ENCODE measurements at regions not wholly inside any gene's neighbourhood (a gene's known extent, or its start where the extent isn't known, plus 50 kb on each side); places are given as distances from the start of the nearest gene placed in this dataset.
"Not testable (repeated sequence)": the region's sequence is repeated elsewhere in the genome, so short reads cannot be mapped to it uniquely, and the experiment has no call there.

- no peak overlapping the region for H3K4me3 Mint-ChIP-seq
- H3K9me3 Mint-ChIP-seq = peaks cover 4% of the 10 kb centered on the region
- H3K27me3 Mint-ChIP-seq = no peaks in the 10 kb centered on the region
- H3K4me1 Mint-ChIP-seq = no peaks in the 10 kb centered on the region
- H3K36me3 Mint-ChIP-seq = no peaks in the 10 kb centered on the region
- no peak overlapping the region for H3K27ac Mint-ChIP-seq
Measured at GRCh38 chr1:187725216-187725615, 896.5 kb downstream of the PLA2G4A start.

GRCh38 chr1:187733232-187733631, 904.5 kb downstream of the PLA2G4A start:
- Mint-ChIP-seq H3K4me3 (no peak overlapping the region), H3K27ac (no peak overlapping the region), H3K4me1 (no peaks in the 10 kb centered on the region), H3K36me3 (no peaks in the 10 kb centered on the region), H3K9me3 (peaks cover 1% of the 10 kb centered on the region), H3K27me3 (no peaks in the 10 kb centered on the region)

- no peak overlapping the region for H3K27ac Mint-ChIP-seq
- no peaks in the 10 kb centered on the region for H3K36me3 Mint-ChIP-seq
- H3K9me3 Mint-ChIP-seq = no peaks in the 10 kb centered on the region
- H3K4me1 Mint-ChIP-seq = no peaks in the 10 kb centered on the region
- no peaks in the 10 kb centered on the region for H3K27me3 Mint-ChIP-seq
- no peak overlapping the region for H3K4me3 Mint-ChIP-seq
Measured at GRCh38 chr1:187734427-187734826, 905.7 kb downstream of the PLA2G4A start.

GRCh38 chr1:187744665-187745064, 915.9 kb downstream of the PLA2G4A start:
- H3K4me3 Mint-ChIP-seq = no peak overlapping the region
- no peaks in the 10 kb centered on the region for H3K27me3 Mint-ChIP-seq
- no peak overlapping the region for H3K27ac Mint-ChIP-seq
- H3K9me3 Mint-ChIP-seq = peaks cover 5% of the 10 kb centered on the region
- no peaks in the 10 kb centered on the region for H3K36me3 Mint-ChIP-seq
- no peaks in the 10 kb centered on the region for H3K4me1 Mint-ChIP-seq

- H3K27me3 Mint-ChIP-seq = no peaks in the 10 kb centered on the region
- no peaks in the 10 kb centered on the region for H3K9me3 Mint-ChIP-seq
- H3K36me3 Mint-ChIP-seq = no peaks in the 10 kb centered on the region
- H3K27ac Mint-ChIP-seq = no peak overlapping the region
- H3K4me3 Mint-ChIP-seq = no peak overlapping the region
- no peaks in the 10 kb centered on the region for H3K4me1 Mint-ChIP-seq
Measured at GRCh38 chr1:187755536-187755935, 926.8 kb downstream of the PLA2G4A start.

GRCh38 chr1:187756684-187757083, 927.9 kb downstream of the PLA2G4A start:
- H3K27ac Mint-ChIP-seq, H3K4me1 Mint-ChIP-seq, H3K27me3 Mint-ChIP-seq, H3K36me3 Mint-ChIP-seq, H3K9me3 Mint-ChIP-seq, H3K4me3 Mint-ChIP-seq: not testable (repeated sequence)

GRCh38 chr1:187759825-187760333, 931.1 kb downstream of the PLA2G4A start:
- no peaks in the 10 kb centered on the region for H3K36me3 Mint-ChIP-seq
- no peak overlapping the region for H3K27ac Mint-ChIP-seq
- no peaks in the 10 kb centered on the region for H3K4me1 Mint-ChIP-seq
- H3K4me3 Mint-ChIP-seq = no peak overlapping the region
- no peaks in the 10 kb centered on the region for H3K27me3 Mint-ChIP-seq
- H3K9me3 Mint-ChIP-seq = no peaks in the 10 kb centered on the region

- Mint-ChIP-seq H3K36me3 (peaks cover 2% of the 10 kb centered on the region), H3K9me3 (no peaks in the 10 kb centered on the region), H3K27ac (no peak overlapping the region), H3K4me1 (no peaks in the 10 kb centered on the region), H3K27me3 (no peaks in the 10 kb centered on the region), H3K4me3 (no peak overlapping the region)
Measured at GRCh38 chr1:187762118-187762517, 933.4 kb downstream of the PLA2G4A start.

GRCh38 chr1:187763465-187763864, 934.7 kb downstream of the PLA2G4A start:
- Mint-ChIP-seq H3K36me3 (peaks cover 2% of the 10 kb centered on the region), H3K27ac (no peak overlapping the region), H3K27me3 (no peaks in the 10 kb centered on the region), H3K9me3 (no peaks in the 10 kb centered on the region), H3K4me3 (no peak overlapping the region), H3K4me1 (no peaks in the 10 kb centered on the region)

- Mint-ChIP-seq H3K27me3 (no peaks in the 10 kb centered on the region), H3K9me3 (no peaks in the 10 kb centered on the region), H3K4me3 (no peak overlapping the region), H3K27ac (no peak overlapping the region), H3K36me3 (peaks cover 2% of the 10 kb centered on the region), H3K4me1 (no peaks in the 10 kb centered on the region)
Measured at GRCh38 chr1:187763976-187764375, 935.2 kb downstream of the PLA2G4A start.

- no peaks in the 10 kb centered on the region for H3K27me3 Mint-ChIP-seq
- no peaks in the 10 kb centered on the region for H3K4me1 Mint-ChIP-seq
- peaks cover 3% of the 10 kb centered on the region for H3K9me3 Mint-ChIP-seq
Measured at GRCh38 chr1:187771396-187771795, 942.6 kb downstream of the PLA2G4A start.

GRCh38 chr1:187773168-187773567, 944.4 kb downstream of the PLA2G4A start:
- H3K4me3 Mint-ChIP-seq = no peak overlapping the region
- H3K4me1 Mint-ChIP-seq = no peaks in the 10 kb centered on the region
- no peak overlapping the region for H3K27ac Mint-ChIP-seq
- H3K36me3 Mint-ChIP-seq = no peaks in the 10 kb centered on the region
- H3K27me3 Mint-ChIP-seq = no peaks in the 10 kb centered on the region
- H3K9me3 Mint-ChIP-seq = peaks cover 3% of the 10 kb centered on the region

More at GRCh38 chr1:187771396-187771795, 942.6 kb downstream of the PLA2G4A start:
- no peak overlapping the region for H3K27ac Mint-ChIP-seq
- H3K36me3 Mint-ChIP-seq = no peaks in the 10 kb centered on the region
- no peak overlapping the region for H3K4me3 Mint-ChIP-seq

GRCh38 chr1:187787736-187788135, 959.0 kb downstream of the PLA2G4A start:
- Mint-ChIP-seq H3K9me3 (peaks cover 7% of the 10 kb centered on the region), H3K36me3 (no peaks in the 10 kb centered on the region), H3K27me3 (no peaks in the 10 kb centered on the region), H3K4me1 (no peaks in the 10 kb centered on the region), H3K27ac (no peak overlapping the region), H3K4me3 (no peak overlapping the region)

GRCh38 chr1:187788718-187789117, 960.0 kb downstream of the PLA2G4A start:
- Mint-ChIP-seq H3K27me3 (no peaks in the 10 kb centered on the region), H3K4me3 (no peak overlapping the region), H3K36me3 (no peaks in the 10 kb centered on the region)

GRCh38 chr1:187790724-187791123, 962.0 kb downstream of the PLA2G4A start:
- Mint-ChIP-seq H3K36me3 (no peaks in the 10 kb centered on the region), H3K4me3 (no peak overlapping the region), H3K9me3 (no peaks in the 10 kb centered on the region), H3K27me3 (no peaks in the 10 kb centered on the region), H3K4me1 (no peaks in the 10 kb centered on the region), H3K27ac (no peak overlapping the region)

More at GRCh38 chr1:187788718-187789117, 960.0 kb downstream of the PLA2G4A start:
- H3K27ac Mint-ChIP-seq = no peak overlapping the region
- no peaks in the 10 kb centered on the region for H3K9me3 Mint-ChIP-seq
- H3K4me1 Mint-ChIP-seq = no peaks in the 10 kb centered on the region

- Mint-ChIP-seq H3K36me3 (no peaks in the 10 kb centered on the region), H3K9me3 (peaks cover 9% of the 10 kb centered on the region), H3K27ac (no peak overlapping the region), H3K27me3 (no peaks in the 10 kb centered on the region), H3K4me1 (no peaks in the 10 kb centered on the region), H3K4me3 (no peak overlapping the region)
Measured at GRCh38 chr1:187794561-187794960, 965.8 kb downstream of the PLA2G4A start.

GRCh38 chr1:187809549-187809948, 980.8 kb downstream of the PLA2G4A start:
- Mint-ChIP-seq H3K36me3 (no peaks in the 10 kb centered on the region), H3K27ac (no peak overlapping the region), H3K27me3 (no peaks in the 10 kb centered on the region), H3K9me3 (peaks cover 7% of the 10 kb centered on the region), H3K4me1 (no peaks in the 10 kb centered on the region), H3K4me3 (no peak overlapping the region)
